ENCODE measurements at regions not wholly inside any gene's neighbourhood (a gene's known extent, or its start where the extent isn't known, plus 50 kb on each side); places are given as distances from the start of the nearest gene placed in this dataset.

GRCh38 chrX:39582091-39582490 is 515.7 kb downstream of the BCOR start:
- DNase-seq (ENCODE audit: extremely low read depth in 1 of 4, low spot score in 3 of 4) (no peak), ATAC-seq (no peak), FAIRE-seq (no peak)
- CTCF ChIA-PET (ENCODE audit: low intra/inter-chr PET ratio) = no interaction called here
- H3K9me3 ChIP-seq (replicated peaks; ENCODE audit: control insufficient read depth, insufficient read depth, low read depth, low read length) = no peaks in the 10 kb centered on the region; the same call in 1 of the 2 replicates
- no peak overlapping the region for H3K4me3 ChIP-seq
- no peak overlapping the region for H3K4me2 ChIP-seq (ENCODE audit: insufficient read depth, low read length)
- no peaks in the 10 kb centered on the region for H3K9me1 ChIP-seq (ENCODE audit: control insufficient read depth, insufficient read depth, low read length)
- intact Hi-C loops (cut with micrococcal nuclease) = no loop called here
- 7% methylated on average over 3 of the region's 3 CpGs for WGBS (ENCODE audit: insufficient coverage, low coverage, missing lambda C conversion rate)
- H3K36me3 ChIP-seq (ENCODE audit: control insufficient read depth, insufficient read depth, low read length) = no peaks in the 10 kb centered on the region
- no peaks in the 10 kb centered on the region for H3K27me3 ChIP-seq (ENCODE audit: control insufficient read depth in 2 of 2, insufficient read depth in 2 of 2, low read length in 2 of 2)
- H3K9ac ChIP-seq (ENCODE audit: insufficient read depth in 1 of 2, low read depth in 2 of 2, low read length in 2 of 2) = no peak overlapping the region
- POLR2A ChIA-PET = no interaction called here
- H3K79me2 ChIP-seq (ENCODE audit: control insufficient read depth, insufficient read depth, low read length) = no peaks in the 10 kb centered on the region
- H3K4me1 ChIP-seq (replicated peaks in 1 of 2; ENCODE audit: control insufficient read depth in 2 of 2, insufficient read depth in 2 of 2, low read length in 2 of 2) = no peaks in the 10 kb centered on the region; a peak in 1 of 5 replicates
- no TSS peak for BruUV-seq (replicated peaks)
- H2AFZ ChIP-seq (ENCODE audit: low read depth, low read length) = no peak overlapping the region
- no peaks in the 10 kb centered on the region for H4K20me1 ChIP-seq (replicated peaks; ENCODE audit: control insufficient read depth, insufficient read depth, low read length)
- TF ChIP-seq TAF7 (tag; IDR thresholded peaks at IDR 0.05) (no peak), BHLHE40 (IDR thresholded peaks at IDR 0.05; ENCODE audit: low read length) (peak; percentile 71), KLF13 (tag; IDR thresholded peaks at IDR 0.05; ENCODE audit: borderline replicate concordance, low read depth) (no peak), USF2 (CRISPR knock-in tag; IDR thresholded peaks at IDR 0.05) (peak; percentile 42; the same call in 1 of the 2 replicates), SPI1 (IDR thresholded peaks at IDR 0.05; ENCODE audit: borderline replicate concordance, low read depth, low read length) (peak; percentile 63; the same call in 1 of the 2 replicates), USF1 (CRISPR knock-in tag; IDR thresholded peaks at IDR 0.05) (peak; percentile 73), ZNF583 (CRISPR knock-in tag; IDR thresholded peaks at IDR 0.05) (no peak), CC2D1A (IDR thresholded peaks at IDR 0.05) (no peak), ELF1 (tag; IDR thresholded peaks at IDR 0.05) (0 out of 2 replicates have a peak, but pooled peaks have one; percentile 34)
- in situ Hi-C loops (cut with MboI) = no loop called here
- H3K27ac ChIP-seq (ENCODE audit: extremely low read depth, low read depth, low read length) = no peak overlapping the region
